Mucosa of descending colon (tissue), 3 donors: ENCODE measurements at regions not wholly inside any gene's neighbourhood (a gene's known extent, or its start where the extent isn't known, plus 50 kb on each side); places are given as distances from the start of the nearest gene placed in this dataset.

Source experiments
- ATAC-seq: fragments of 200-7000 bp; cut with Tn5 transposase; one replicate; pipeline ENCODE4 v1.9.1; 2020; ENCODE audit warnings: mild to moderate bottlenecking, moderate library complexity
- DNase-seq, 3 donors: peaks; one replicate each; pipeline ENCODE4 v3.0.0-alpha.2; 2020
- H3K36me3 ChIP-seq: fragments of 200-600 bp; one replicate; pipeline ENCODE4 v1.8.0; 2021; ENCODE audit warnings: low read depth, mild to moderate bottlenecking
- H3K4me1 ChIP-seq: fragments of 200-600 bp; one replicate; pipeline ENCODE4 v1.8.0; 2021; ENCODE audit warnings: low read depth, mild to moderate bottlenecking
- H3K4me3 ChIP-seq: fragments of 200-600 bp; one replicate; pipeline ENCODE4 v1.8.0; 2021; ENCODE audit warnings: mild to moderate bottlenecking
- H3K9me3 ChIP-seq: fragments of 200-600 bp; one replicate; pipeline ENCODE4 v1.8.0; 2021; ENCODE audit warnings: mild to moderate bottlenecking
- CTCF ChIP-seq: fragments of 200-600 bp; IDR thresholded peaks from one replicate; pipeline ENCODE4 v1.8.0; 2022; ENCODE audit warnings: antibody characterized with exemption, mild to moderate bottlenecking
- intact Hi-C, 2 donors: fragments of 100-400 bp; cut with DNase I in 1 of 2; cut with micrococcal nuclease in 1 of 2; formaldehyde crosslinking; loops; one replicate each; pipeline versions ENCODE4 v1.11.0 to v1.11.1; 2022; cut with DNase I, micrococcal nuclease
- donor health status: DM: no; HTN: no; CAD: no; lungs with moderate emphysema.
- donor health status: DM: no; HTN: no; CAD: no.
- donor health status: DM: no; HTN: yes; CAD: no.

GRCh38 chr12:126767334-126767733, 1499.6 kb upstream of the TMEM132C start:
- DNase-seq (no peak), ATAC-seq (no peak)
- no peak overlapping the region for H3K4me3 ChIP-seq
- TF ChIP-seq CTCF, result no peak
- intact Hi-C loops, result no loop called here
- H3K4me1 ChIP-seq, result no peaks in the 10 kb centered on the region
- no peaks in the 10 kb centered on the region for H3K36me3 ChIP-seq
- peaks cover 51% of the 10 kb centered on the region for H3K9me3 ChIP-seq

- peak; percentile 26 for ATAC-seq
- peaks cover 40% of the 10 kb centered on the region for H3K9me3 ChIP-seq
- H3K4me3 ChIP-seq, result no peak overlapping the region
- H3K4me1 ChIP-seq, result no peaks in the 10 kb centered on the region
- TF ChIP-seq CTCF, result no peak
- intact Hi-C loops, result no loop called here
- no peak for DNase-seq
- H3K36me3 ChIP-seq, result no peaks in the 10 kb centered on the region
These were observed 1498.5 kb upstream of the TMEM132C start for GRCh38 chr12:126768517-126768916.

- ATAC-seq (no peak), DNase-seq (no peak)
- Histone ChIP-seq H3K4me1 (no peaks in the 10 kb centered on the region), H3K36me3 (no peaks in the 10 kb centered on the region), H3K4me3 (no peak overlapping the region), H3K9me3 (peaks cover 28% of the 10 kb centered on the region)
- intact Hi-C loops, result no loop called here
- TF ChIP-seq CTCF, result no peak
These were observed 1496.8 kb upstream of the TMEM132C start for GRCh38 chr12:126770188-126770587.

GRCh38 chr12:126772171-126772864, 1494.7 kb upstream of the TMEM132C start:
- H3K36me3 ChIP-seq, result no peaks in the 10 kb centered on the region
- ATAC-seq (peak; percentile 51), DNase-seq (peak in 1 of 3 donors; percentile 21)
- intact Hi-C loops, result no loop called here
- H3K4me1 ChIP-seq, result no peaks in the 10 kb centered on the region
- no peak overlapping the region for H3K4me3 ChIP-seq
- peaks cover 17% of the 10 kb centered on the region for H3K9me3 ChIP-seq
- no peak for TF ChIP-seq CTCF

GRCh38 chr12:126773012-126773411, 1494.0 kb upstream of the TMEM132C start:
- no peak for TF ChIP-seq CTCF
- ATAC-seq (no peak), DNase-seq (no peak)
- no peaks in the 10 kb centered on the region for H3K4me1 ChIP-seq
- intact Hi-C loops, result no loop called here
- no peaks in the 10 kb centered on the region for H3K36me3 ChIP-seq
- peaks cover 12% of the 10 kb centered on the region for H3K9me3 ChIP-seq
- H3K4me3 ChIP-seq, result no peak overlapping the region

- DNase-seq (no peak), ATAC-seq (no peak)
- no peaks in the 10 kb centered on the region for H3K4me1 ChIP-seq
- H3K9me3 ChIP-seq, result peaks cover 12% of the 10 kb centered on the region
- H3K36me3 ChIP-seq, result no peaks in the 10 kb centered on the region
- intact Hi-C loops, result no loop called here
- H3K4me3 ChIP-seq, result no peak overlapping the region
- TF ChIP-seq CTCF, result no peak
These were observed 1493.5 kb upstream of the TMEM132C start for GRCh38 chr12:126773491-126773890.
